Right cardiac atrium (tissue), 5 donors: ENCODE measurements at regions not wholly inside any gene's neighbourhood (a gene's known extent, or its start where the extent isn't known, plus 50 kb on each side); places are given as distances from the start of the nearest gene placed in this dataset.

Experiments
- ATAC-seq, 2 donors: fragments of 200-7000 bp; cut with Tn5 transposase; one replicate each; pipeline versions ENCODE4 v1.8.0 to v1.9.1; 2020; ENCODE audit warnings: moderate library complexity in 2 of 2, mild to moderate bottlenecking in 1 of 2
- DNase-seq, 3 donors: peaks; one replicate each; pipeline ENCODE4 v3.0.0-alpha.2; 2020
- H3K27ac ChIP-seq: one replicate; pipeline ENCODE4 v1.5.1; 2013; ENCODE audit warnings: mild to moderate bottlenecking, low read length, control low read depth, moderate library complexity
- H3K27me3 ChIP-seq: one replicate; pipeline ENCODE4 v1.6.1; 2013; ENCODE audit not compliant: control insufficient read depth, insufficient read depth
- H3K4me1 ChIP-seq: one replicate; pipeline ENCODE4 v1.6.1; 2013; ENCODE audit warnings: low read length; ENCODE audit not compliant: control insufficient read depth, insufficient read depth
- H3K4me3 ChIP-seq: one replicate; pipeline ENCODE4 v1.5.1; 2013; ENCODE audit warnings: low read length, control low read depth
- H3K9me3 ChIP-seq: one replicate; pipeline ENCODE4 v1.6.1; 2013; ENCODE audit warnings: low read length; ENCODE audit not compliant: control insufficient read depth
- WGBS: extraction: QIAGEN DNeasy Blood & Tissue Kit; methylation state at CpG from one replicate; pipeline ENCODE4 v1.1.7; 2013; 5-methylcytosine and 5-hydroxymethylcytosine counted together
- intact Hi-C, 4 donors: fragments of 100-400 bp; cut with DNase I; formaldehyde crosslinking; loops; one replicate each; pipeline versions ENCODE4 v1.11.0 to v1.14.0; 2022 to 2023
- donor health status: healthy with polysubstance abuse.
- donor health status: DM: no; HTN: yes; CAD: no.
- donor health status: DM: no; HTN: no; CAD: no.
- donor health status: DM: no; HTN: yes; CAD: no; lungs with severe emphysema.
- donor health status: DM: yes; HTN: yes; CAD: no.

- DNase-seq (no peak), ATAC-seq (no peak)
- Histone ChIP-seq H3K27me3 (no peaks in the 10 kb centered on the region), H3K4me1 (no peaks in the 10 kb centered on the region), H3K4me3 (no peak overlapping the region), H3K27ac (no peak overlapping the region), H3K9me3 (no peaks in the 10 kb centered on the region)
- intact Hi-C loops, result no loop called here
- 98% methylated on average over 1 of the region's 1 CpG for WGBS
Observed at GRCh38 chr2:139209586-139209985, 429.4 kb upstream of the NXPH2 start.

- no peaks in the 10 kb centered on the region for H3K9me3 ChIP-seq
- intact Hi-C loops, result no loop called here
- no peak overlapping the region for H3K4me3 ChIP-seq
- ATAC-seq, result no peak
- H3K4me1 ChIP-seq, result no peaks in the 10 kb centered on the region
- no peak overlapping the region for H3K27ac ChIP-seq
- WGBS, result 82% methylated on average over 2 of the region's 2 CpGs
- no peaks in the 10 kb centered on the region for H3K27me3 ChIP-seq
- DNase-seq, result no peak
Observed at GRCh38 chr2:139201516-139201915, 421.3 kb upstream of the NXPH2 start.

GRCh38 chr2:139196754-139197153 is 416.6 kb upstream of the NXPH2 start:
- no peaks in the 10 kb centered on the region for H3K9me3 ChIP-seq
- no peaks in the 10 kb centered on the region for H3K27me3 ChIP-seq
- intact Hi-C loops, result no loop called here
- H3K27ac ChIP-seq, result no peak overlapping the region
- no peaks in the 10 kb centered on the region for H3K4me1 ChIP-seq
- ATAC-seq, result no peak
- DNase-seq, result no peak
- WGBS, result 71% methylated on average over 4 of the region's 4 CpGs
- no peak overlapping the region for H3K4me3 ChIP-seq

- Histone ChIP-seq H3K27me3 (no peaks in the 10 kb centered on the region), H3K27ac (no peak overlapping the region), H3K4me3 (no peak overlapping the region), H3K9me3 (no peaks in the 10 kb centered on the region), H3K4me1 (no peaks in the 10 kb centered on the region)
- no peak for ATAC-seq
- intact Hi-C loops, result no loop called here
- DNase-seq, result no peak
- WGBS, result 76% methylated on average over 7 of the region's 7 CpGs
Observed at GRCh38 chr2:139194546-139194945, 414.4 kb upstream of the NXPH2 start.

GRCh38 chr2:139177041-139177440 is 396.9 kb upstream of the NXPH2 start:
- Histone ChIP-seq H3K9me3 (no peaks in the 10 kb centered on the region), H3K27ac (no peak overlapping the region), H3K4me1 (no peaks in the 10 kb centered on the region), H3K27me3 (no peaks in the 10 kb centered on the region), H3K4me3 (no peak overlapping the region)
- intact Hi-C loops, result no loop called here
- DNase-seq, result no peak
- 41% methylated on average over 3 of the region's 3 CpGs for WGBS
- ATAC-seq, result no peak

- Histone ChIP-seq H3K27ac (no peak overlapping the region), H3K27me3 (no peaks in the 10 kb centered on the region), H3K9me3 (no peaks in the 10 kb centered on the region), H3K4me1 (no peaks in the 10 kb centered on the region), H3K4me3 (no peak overlapping the region)
- intact Hi-C loops, result no loop called here
- DNase-seq (no peak), ATAC-seq (no peak)
- WGBS, result 70% methylated on average over 3 of the region's 3 CpGs
Observed at GRCh38 chr2:139175510-139175909, 395.3 kb upstream of the NXPH2 start.

- ATAC-seq, result no peak
- Histone ChIP-seq H3K4me3 (no peak overlapping the region), H3K4me1 (no peaks in the 10 kb centered on the region), H3K9me3 (no peaks in the 10 kb centered on the region), H3K27ac (no peak overlapping the region), H3K27me3 (no peaks in the 10 kb centered on the region)
- intact Hi-C loops, result no loop called here
- no peak for DNase-seq
- WGBS, result 35% methylated on average over 2 of the region's 2 CpGs
Observed at GRCh38 chr2:139170406-139170805, 390.2 kb upstream of the NXPH2 start.

- intact Hi-C loops, result no loop called here
- WGBS, result 77% methylated on average over 2 of the region's 2 CpGs
- no peaks in the 10 kb centered on the region for H3K27me3 ChIP-seq
- no peaks in the 10 kb centered on the region for H3K9me3 ChIP-seq
- H3K4me3 ChIP-seq, result no peak overlapping the region
- DNase-seq (no peak), ATAC-seq (no peak)
- no peak overlapping the region for H3K27ac ChIP-seq
- H3K4me1 ChIP-seq, result no peaks in the 10 kb centered on the region
Observed at GRCh38 chr2:139165601-139166000, 385.4 kb upstream of the NXPH2 start.

GRCh38 chr2:139165041-139165440 is 384.9 kb upstream of the NXPH2 start:
- DNase-seq (no peak), ATAC-seq (no peak)
- Histone ChIP-seq H3K4me3 (no peak overlapping the region), H3K9me3 (no peaks in the 10 kb centered on the region), H3K4me1 (no peaks in the 10 kb centered on the region), H3K27ac (no peak overlapping the region), H3K27me3 (no peaks in the 10 kb centered on the region)
- WGBS, result 77% methylated on average over 2 of the region's 2 CpGs
- intact Hi-C loops, result no loop called here

- H3K27ac ChIP-seq, result no peak overlapping the region
- no peak for ATAC-seq
- H3K4me1 ChIP-seq, result no peaks in the 10 kb centered on the region
- no peak for DNase-seq
- no peak overlapping the region for H3K4me3 ChIP-seq
- WGBS, result 76% methylated on average over 1 of the region's 1 CpG
- H3K27me3 ChIP-seq, result no peaks in the 10 kb centered on the region
- intact Hi-C loops, result no loop called here
- H3K9me3 ChIP-seq, result no peaks in the 10 kb centered on the region
Observed at GRCh38 chr2:139162957-139163356, 382.8 kb upstream of the NXPH2 start.

- 62% methylated on average over 2 of the region's 2 CpGs for WGBS
- Histone ChIP-seq H3K4me1 (no peaks in the 10 kb centered on the region), H3K27ac (no peak overlapping the region), H3K4me3 (no peak overlapping the region), H3K9me3 (no peaks in the 10 kb centered on the region), H3K27me3 (no peaks in the 10 kb centered on the region)
- no peak for ATAC-seq
- no peak for DNase-seq
- intact Hi-C loops, result no loop called here
Observed at GRCh38 chr2:139162456-139162855, 382.3 kb upstream of the NXPH2 start.

GRCh38 chr2:139160836-139161235 is 380.6 kb upstream of the NXPH2 start:
- intact Hi-C loops, result no loop called here
- no peak for ATAC-seq
- WGBS, result 38% methylated on average over 1 of the region's 1 CpG
- DNase-seq, result no peak
- Histone ChIP-seq H3K4me1 (no peaks in the 10 kb centered on the region), H3K27ac (no peak overlapping the region), H3K9me3 (no peaks in the 10 kb centered on the region), H3K27me3 (no peaks in the 10 kb centered on the region), H3K4me3 (no peak overlapping the region)
